NCI-H524 treated with DMSO at 0.1 percent for 48 hours (cell line): ENCODE measurements at regions not wholly inside any gene's neighbourhood (a gene's known extent, or its start where the extent isn't known, plus 50 kb on each side); places are given as distances from the start of the nearest gene placed in this dataset.
A peak's percentile ranks its signal among the peaks of the same experiment; 100 is the strongest.

ENCODE experiments used
- DNase-seq: peaks from one replicate; lab custom pipeline; 2025; lab: John Stamatoyannopoulos, UW

GRCh38 chr20:7085467-7085866 lies 318.0 kb downstream of the BMP2 start:
- DNase-seq, result no peak

DNA sequence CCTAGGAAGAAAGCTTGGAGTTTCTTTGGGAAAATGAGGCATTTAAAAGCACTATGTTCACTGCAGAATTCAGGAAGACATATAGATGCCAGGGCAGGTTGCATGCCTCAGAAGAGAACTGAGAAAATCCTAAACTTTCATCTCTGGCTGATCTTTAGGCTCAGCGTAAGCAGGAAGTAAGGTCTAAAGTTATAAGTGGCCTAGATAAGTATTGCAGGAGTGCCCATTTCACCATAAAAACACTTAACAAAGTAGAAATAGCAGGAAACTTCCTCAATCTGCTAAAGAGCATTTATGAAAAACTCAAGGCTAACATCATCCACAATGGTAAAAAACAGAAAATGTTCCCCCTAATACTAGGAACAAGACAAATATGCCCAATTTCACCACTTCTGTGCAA lies 320.3 kb downstream of the BMP2 start:
- DNase-seq, result no peak

DNA sequence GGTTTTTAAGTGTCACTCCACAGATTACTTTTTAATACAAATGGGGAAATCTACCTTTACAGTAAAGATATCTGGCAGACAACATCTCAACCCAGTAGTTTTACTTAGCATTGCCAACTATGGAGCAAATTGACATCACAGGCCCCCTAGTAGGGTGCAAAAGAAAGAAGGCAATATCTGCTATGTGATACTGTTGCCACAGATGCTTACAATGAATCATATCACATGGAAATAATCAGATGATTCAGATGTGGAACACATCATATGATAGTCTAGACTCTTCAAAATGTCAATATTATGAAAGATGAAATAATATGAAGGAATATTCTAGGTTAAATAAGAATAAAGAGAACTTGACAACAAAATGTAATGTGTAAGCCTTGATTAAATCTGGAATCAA lies 322.5 kb downstream of the BMP2 start:
- DNase-seq, result no peak

DNA sequence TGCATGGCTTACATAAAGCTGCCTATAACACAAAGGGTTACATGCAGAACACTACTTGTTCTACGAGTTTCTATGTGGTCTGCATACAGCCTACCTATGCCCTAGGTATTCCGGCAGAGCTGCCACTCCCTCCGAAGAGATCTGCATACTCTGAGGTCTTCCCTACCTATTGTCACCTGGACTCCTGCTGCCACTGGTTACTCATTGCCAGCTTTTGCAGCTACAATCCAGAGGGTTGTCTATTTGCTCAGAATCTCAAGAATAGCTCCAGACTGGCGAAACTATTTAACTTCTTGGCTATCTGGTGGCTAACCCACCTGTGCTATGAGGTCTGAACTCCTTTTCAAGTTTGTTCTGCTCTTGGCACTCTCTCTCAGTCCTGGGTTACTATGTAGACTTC lies 323.3 kb downstream of the BMP2 start:
- no peak for DNase-seq

- DNase-seq, result no peak
Measured at GRCh38 chr20:7091655-7092054, 324.2 kb downstream of the BMP2 start.

DNA sequence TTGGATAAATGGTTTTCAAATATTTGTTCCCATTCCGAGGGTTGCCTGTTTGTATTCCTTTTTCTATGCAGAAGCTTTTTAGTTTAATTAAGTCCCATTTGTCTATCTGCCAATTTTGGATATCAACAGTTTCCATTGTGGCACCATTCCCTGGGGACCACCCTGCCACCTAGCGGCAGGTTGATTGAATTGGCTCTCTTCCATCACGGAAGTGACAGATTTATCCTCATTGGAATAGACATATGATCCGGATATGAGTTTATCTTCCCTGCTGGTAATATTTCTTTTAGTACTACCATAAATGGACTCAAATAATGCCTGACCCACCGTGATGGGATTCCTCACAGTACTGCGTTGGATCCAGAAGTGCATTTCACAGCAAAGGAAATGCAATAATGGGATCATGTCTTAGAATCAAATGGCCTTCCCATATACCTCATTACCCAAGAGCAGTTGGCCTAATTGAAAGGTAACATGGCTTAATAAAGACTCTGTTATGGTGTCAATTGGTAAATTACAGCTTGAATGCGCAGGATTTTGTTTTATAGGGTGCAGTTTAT lies 327.0 kb downstream of the BMP2 start:
- DNase-seq, result no peak

- no peak for DNase-seq
Measured at GRCh38 chr20:7106910-7107309, 339.4 kb downstream of the BMP2 start.

GRCh38 chr20:7108929-7109328 lies 341.4 kb downstream of the BMP2 start:
- no peak for DNase-seq

DNA sequence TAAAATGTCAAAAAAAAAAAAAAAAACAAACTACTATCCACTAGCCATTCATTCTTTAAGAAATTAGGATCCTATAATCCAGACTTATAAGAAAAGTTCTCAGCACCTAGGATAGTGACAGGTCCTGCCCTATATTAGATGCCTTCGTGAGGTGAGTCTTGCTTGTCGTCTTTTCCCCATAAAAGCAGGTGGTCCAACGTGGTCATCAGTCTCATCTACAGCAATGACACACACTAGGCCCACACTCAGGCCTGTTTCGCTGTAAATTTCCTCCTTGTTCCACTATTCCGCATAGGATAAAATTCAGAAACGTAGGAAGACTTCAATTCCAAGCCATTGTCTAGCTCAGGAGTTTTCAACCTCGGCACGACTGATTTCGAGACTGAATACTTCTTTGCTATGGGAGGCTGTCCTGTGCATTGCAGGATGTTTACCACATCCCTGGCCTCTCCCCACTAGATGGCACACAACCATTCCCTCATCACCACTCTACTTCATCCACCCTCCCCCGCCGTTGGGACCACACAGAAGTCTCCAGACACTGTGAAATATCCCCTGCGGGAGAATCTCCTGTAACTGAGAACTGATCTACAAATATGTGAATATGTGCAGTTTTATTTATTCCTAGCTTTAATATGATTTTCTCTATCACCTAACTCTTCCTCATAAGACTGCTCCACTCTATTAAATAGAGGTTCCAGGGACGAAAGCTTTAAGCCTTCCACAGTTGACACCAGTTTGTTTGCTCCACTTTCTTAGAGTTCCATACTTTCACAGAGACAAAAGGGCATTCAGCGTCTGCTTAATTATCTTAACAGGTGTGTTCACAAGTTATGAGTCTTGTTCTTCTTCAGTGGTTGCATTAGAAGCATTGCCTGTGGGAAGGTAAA lies 346.3 kb downstream of the BMP2 start:
- no peak for DNase-seq

DNA sequence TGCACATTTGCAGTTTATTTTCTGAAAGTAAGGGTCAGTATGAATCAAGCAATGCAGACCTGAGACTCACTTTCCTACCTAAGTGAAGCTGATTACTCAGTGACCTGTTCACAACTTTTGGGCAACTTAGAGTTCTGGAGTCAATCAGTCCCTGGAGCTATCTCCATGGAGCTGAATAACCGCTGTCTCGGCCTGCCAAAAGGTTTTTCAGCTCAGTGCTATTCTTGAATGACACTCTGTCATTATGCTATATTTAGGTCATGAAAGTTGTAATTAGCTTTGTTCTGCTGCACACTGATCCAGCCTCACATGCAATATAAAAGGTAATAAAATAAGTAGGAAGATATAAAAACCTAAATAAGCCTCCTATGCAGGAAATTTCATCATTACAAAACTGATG lies 356.0 kb downstream of the BMP2 start:
- DNase-seq, result no peak

GRCh38 chr20:7124120-7124519 lies 356.6 kb downstream of the BMP2 start:
- DNase-seq, result no peak

GRCh38 chr20:7136886-7137285 lies 369.4 kb downstream of the BMP2 start:
- no peak for DNase-seq

DNA sequence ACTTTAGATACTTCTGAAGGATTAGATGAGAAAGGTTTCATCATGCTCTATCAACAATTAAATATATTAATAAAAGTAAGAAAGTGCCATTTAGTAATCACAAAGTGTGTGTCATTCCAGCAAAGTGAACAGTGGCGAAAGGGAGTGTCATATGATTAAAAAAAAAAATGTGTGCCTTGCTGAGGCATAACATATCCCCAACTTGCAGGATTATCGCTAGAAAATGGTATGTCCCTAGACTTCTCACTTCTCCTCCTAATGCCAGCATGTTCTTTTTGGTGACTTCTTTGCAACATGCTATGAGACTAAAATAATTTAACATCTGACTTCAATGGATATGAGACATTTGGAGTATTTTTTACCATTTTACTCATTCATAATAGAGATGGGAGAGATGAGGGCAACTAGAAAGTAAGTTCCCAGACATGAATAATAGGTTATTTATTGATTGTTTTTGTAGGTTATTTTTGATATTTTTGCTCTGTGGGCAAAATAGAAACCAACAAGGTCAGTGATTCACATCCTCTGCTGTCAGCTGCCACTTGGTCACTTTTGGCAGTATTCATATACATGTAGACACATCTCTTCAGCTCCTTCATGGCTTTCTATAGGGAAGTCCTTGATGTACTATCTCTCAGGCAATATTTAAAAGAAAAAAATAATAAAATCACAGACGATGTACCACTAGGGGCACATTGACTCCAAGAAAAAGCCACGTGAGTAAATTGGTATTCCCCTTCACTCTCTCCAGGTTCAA lies 370.1 kb downstream of the BMP2 start:
- DNase-seq, result no peak

- no peak for DNase-seq
Measured at GRCh38 chr20:7144464-7144863, 377.0 kb downstream of the BMP2 start.

GRCh38 chr20:7146552-7147219 lies 379.2 kb downstream of the BMP2 start:
- no peak for DNase-seq

- no peak for DNase-seq
Measured at GRCh38 chr20:7147220-7147601, 379.7 kb downstream of the BMP2 start.

GRCh38 chr20:7151676-7152470 lies 384.4 kb downstream of the BMP2 start:
- DNase-seq, result no peak

GRCh38 chr20:7155282-7155681 lies 387.8 kb downstream of the BMP2 start:
- DNase-seq, result no peak

DNA sequence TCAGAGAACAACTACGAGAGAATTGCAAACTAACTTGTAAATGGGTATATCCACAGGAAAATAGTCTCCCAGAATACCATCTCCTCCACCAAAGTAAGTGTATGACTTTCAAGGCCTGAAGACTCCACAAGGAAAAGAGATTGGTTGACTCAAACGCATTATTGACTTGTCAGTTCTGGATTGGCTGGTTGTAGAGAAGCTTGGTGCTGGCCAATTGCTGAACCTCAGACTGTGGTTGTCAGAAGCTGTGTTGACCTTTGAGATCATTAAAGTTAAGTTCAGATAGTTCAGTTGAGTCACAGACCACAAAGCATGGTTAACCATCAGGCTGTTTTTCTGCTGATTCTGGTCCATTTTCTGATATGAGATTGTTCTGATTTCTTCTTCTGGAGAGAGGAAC lies 388.3 kb downstream of the BMP2 start:
- no peak for DNase-seq

DNA sequence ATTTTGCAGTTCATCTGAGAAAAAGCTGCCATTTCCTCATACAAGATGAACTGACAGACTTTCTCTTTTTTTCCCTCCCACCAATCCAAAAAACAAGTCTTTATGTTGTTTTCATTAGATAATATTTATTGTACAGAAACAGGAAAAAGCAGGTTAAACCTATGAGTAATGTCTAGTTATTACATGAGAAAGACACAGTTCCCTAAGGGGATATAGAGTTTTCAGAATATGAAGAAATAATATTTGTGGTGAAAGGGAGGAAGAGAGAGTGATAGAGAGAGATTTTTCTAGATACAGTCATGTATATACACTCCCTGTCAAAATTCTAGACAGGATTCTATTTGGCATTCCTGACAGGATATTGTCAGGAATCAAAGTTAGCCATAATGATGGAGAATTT lies 392.4 kb downstream of the BMP2 start:
- DNase-seq, result no peak

GRCh38 chr20:7161690-7162089 lies 394.2 kb downstream of the BMP2 start:
- peak; percentile 1 for DNase-seq

- no peak for DNase-seq
Measured at GRCh38 chr20:7171911-7172310, 404.4 kb downstream of the BMP2 start.
